ENCODE measurements at regions not wholly inside any gene's neighbourhood (a gene's known extent, or its start where the extent isn't known, plus 50 kb on each side); places are given as distances from the start of the nearest gene placed in this dataset.
"Not testable (repeated sequence)": the region's sequence is repeated elsewhere in the genome, so short reads cannot be mapped to it uniquely, and the experiment has no call there.

- TF ChIP-seq CTCF (IDR thresholded peaks at IDR 0.05) (no peak), BHLHE40 (IDR thresholded peaks at IDR 0.05; ENCODE audit: low read depth, low read length) (no peak), ZC3H11A (IDR thresholded peaks at IDR 0.05) (no peak), FOXS1 (CRISPR knock-in tag; IDR thresholded peaks at IDR 0.05) (no peak)
These were observed 413.5 kb downstream of the CNTN3 start (continued) for GRCh38 chr3:74200952-74201351.

GRCh38 chr3:74178664-74179063 is 435.8 kb downstream of the CNTN3 start:
- DNase-seq (ENCODE audit: low read depth in 1 of 2, low spot score in 1 of 2); H3K9me3 ChIP-seq; H3K27ac ChIP-seq; H3K4me1 ChIP-seq; H3K4me3 ChIP-seq; ATAC-seq; CTCF ChIA-PET; H3K4me2 ChIP-seq; POLR2A ChIA-PET; FAIRE-seq: not testable (repeated sequence)
- WGBS (ENCODE audit: missing lambda C conversion rate) = 12% methylated on average over 5 of the region's 5 CpGs

GRCh38 chr3:74173090-74173489 is 441.4 kb downstream of the CNTN3 start:
- CTCF ChIA-PET = no interaction called here
- H3K9me3 ChIP-seq = no peaks in the 10 kb centered on the region
- 0% methylated on average over 2 of the region's 2 CpGs for WGBS (ENCODE audit: missing lambda C conversion rate)
- no peak overlapping the region for H3K27ac ChIP-seq
- H3K4me3 ChIP-seq = no peak overlapping the region
- H3K4me2 ChIP-seq = no peak overlapping the region
- TF ChIP-seq, protein P1, sequence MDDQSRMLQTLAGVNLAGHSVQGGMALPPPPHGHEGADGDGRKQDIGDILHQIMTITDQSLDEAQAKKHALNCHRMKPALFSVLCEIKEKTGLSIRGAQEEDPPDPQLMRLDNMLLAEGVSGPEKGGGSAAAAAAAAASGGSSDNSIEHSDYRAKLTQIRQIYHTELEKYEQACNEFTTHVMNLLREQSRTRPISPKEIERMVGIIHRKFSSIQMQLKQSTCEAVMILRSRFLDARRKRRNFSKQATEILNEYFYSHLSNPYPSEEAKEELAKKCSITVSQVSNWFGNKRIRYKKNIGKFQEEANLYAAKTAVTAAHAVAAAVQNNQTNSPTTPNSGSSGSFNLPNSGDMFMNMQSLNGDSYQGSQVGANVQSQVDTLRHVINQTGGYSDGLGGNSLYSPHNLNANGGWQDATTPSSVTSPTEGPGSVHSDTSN (IDR thresholded peaks at IDR 0.05) = no peak
- TF ChIP-seq HDAC2 (IDR thresholded peaks at IDR 0.05) (no peak), HOXB13 (CRISPR knock-in tag; IDR thresholded peaks at IDR 0.05; ENCODE audit: low read depth) (no peak), RARB (CRISPR knock-in tag; IDR thresholded peaks at IDR 0.05) (no peak), HOXB5 (CRISPR knock-in tag; IDR thresholded peaks at IDR 0.05) (no peak), TFCP2L1 (CRISPR knock-in tag; IDR thresholded peaks at IDR 0.05) (no peak), NFE2L2 (conservative IDR thresholded peaks at IDR 0.05; ENCODE audit: low read length) (no peak), CEBPB (IDR thresholded peaks at IDR 0.05) (no peak), ZSCAN20 (CRISPR knock-in tag; IDR thresholded peaks at IDR 0.05) (no peak), FOSL2 (IDR thresholded peaks at IDR 0.05) (no peak), FOSL2 (CRISPR knock-in tag; IDR thresholded peaks at IDR 0.05) (no peak), EP300 (IDR thresholded peaks at IDR 0.05) (no peak), CHD2 (IDR thresholded peaks at IDR 0.05; ENCODE audit: low read length, partially characterized antibody) (no peak), RAD21 (conservative IDR thresholded peaks at IDR 0.05 in 1 of 2, IDR thresholded peaks at IDR 0.05 in 1 of 2) (no peak), KDM5A (IDR thresholded peaks at IDR 0.05) (no peak)
- TF ChIP-seq, protein P2, sequence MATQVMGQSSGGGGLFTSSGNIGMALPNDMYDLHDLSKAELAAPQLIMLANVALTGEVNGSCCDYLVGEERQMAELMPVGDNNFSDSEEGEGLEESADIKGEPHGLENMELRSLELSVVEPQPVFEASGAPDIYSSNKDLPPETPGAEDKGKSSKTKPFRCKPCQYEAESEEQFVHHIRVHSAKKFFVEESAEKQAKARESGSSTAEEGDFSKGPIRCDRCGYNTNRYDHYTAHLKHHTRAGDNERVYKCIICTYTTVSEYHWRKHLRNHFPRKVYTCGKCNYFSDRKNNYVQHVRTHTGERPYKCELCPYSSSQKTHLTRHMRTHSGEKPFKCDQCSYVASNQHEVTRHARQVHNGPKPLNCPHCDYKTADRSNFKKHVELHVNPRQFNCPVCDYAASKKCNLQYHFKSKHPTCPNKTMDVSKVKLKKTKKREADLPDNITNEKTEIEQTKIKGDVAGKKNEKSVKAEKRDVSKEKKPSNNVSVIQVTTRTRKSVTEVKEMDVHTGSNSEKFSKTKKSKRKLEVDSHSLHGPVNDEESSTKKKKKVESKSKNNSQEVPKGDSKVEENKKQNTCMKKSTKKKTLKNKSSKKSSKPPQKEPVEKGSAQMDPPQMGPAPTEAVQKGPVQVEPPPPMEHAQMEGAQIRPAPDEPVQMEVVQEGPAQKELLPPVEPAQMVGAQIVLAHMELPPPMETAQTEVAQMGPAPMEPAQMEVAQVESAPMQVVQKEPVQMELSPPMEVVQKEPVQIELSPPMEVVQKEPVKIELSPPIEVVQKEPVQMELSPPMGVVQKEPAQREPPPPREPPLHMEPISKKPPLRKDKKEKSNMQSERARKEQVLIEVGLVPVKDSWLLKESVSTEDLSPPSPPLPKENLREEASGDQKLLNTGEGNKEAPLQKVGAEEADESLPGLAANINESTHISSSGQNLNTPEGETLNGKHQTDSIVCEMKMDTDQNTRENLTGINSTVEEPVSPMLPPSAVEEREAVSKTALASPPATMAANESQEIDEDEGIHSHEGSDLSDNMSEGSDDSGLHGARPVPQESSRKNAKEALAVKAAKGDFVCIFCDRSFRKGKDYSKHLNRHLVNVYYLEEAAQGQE (IDR thresholded peaks at IDR 0.05) = no peak
- TF ChIP-seq, protein P3, sequence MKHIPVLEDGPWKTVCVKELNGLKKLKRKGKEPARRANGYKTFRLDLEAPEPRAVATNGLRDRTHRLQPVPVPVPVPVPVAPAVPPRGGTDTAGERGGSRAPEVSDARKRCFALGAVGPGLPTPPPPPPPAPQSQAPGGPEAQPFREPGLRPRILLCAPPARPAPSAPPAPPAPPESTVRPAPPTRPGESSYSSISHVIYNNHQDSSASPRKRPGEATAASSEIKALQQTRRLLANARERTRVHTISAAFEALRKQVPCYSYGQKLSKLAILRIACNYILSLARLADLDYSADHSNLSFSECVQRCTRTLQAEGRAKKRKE (CRISPR knock-in tag; IDR thresholded peaks at IDR 0.05; ENCODE audit: low read depth) = no peak
- no peaks in the 10 kb centered on the region for H3K4me1 ChIP-seq
- FAIRE-seq (no peak), ATAC-seq (no peak), DNase-seq (ENCODE audit: low read depth in 1 of 2, low spot score in 1 of 2) (no peak)
- POLR2A ChIA-PET = no interaction called here
